Activated CD4-positive, alpha-beta memory T cell treated with anti-CD3 and anti-CD28 coated beads, Interleukin-2, amount 10 ng/mL, durations not matched to agents 7 days and 5 days (primary cell): ENCODE measurements at regions not wholly inside any gene's neighbourhood (a gene's known extent, or its start where the extent isn't known, plus 50 kb on each side); places are given as distances from the start of the nearest gene placed in this dataset.
"Not testable (repeated sequence)": the region's sequence is repeated elsewhere in the genome, so short reads cannot be mapped to it uniquely, and the experiment has no call there.

Experiments
- CTCF ChIA-PET: fragments of 350-600 bp; sonication (Branson Sonifier 250); formaldehyde crosslinking; loops from one replicate; lab custom pipeline; 2021; ENCODE audit warnings: antibody characterized with exemption, inconsistent platforms; lab: Charles Lee
- POLR2A ChIA-PET: fragments of 350-600 bp; sonication (Branson Sonifier 250); formaldehyde crosslinking; loops from one replicate; lab custom pipeline; 2021; ENCODE audit warnings: antibody characterized with exemption; lab: Charles Lee
- DNase-seq: peaks from one replicate; pipeline ENCODE4 v3.0.0-alpha.2; 2020
- H3K27ac Mint-ChIP-seq: one replicate; pipeline ENCODE4 v1.8.0; 2021; ENCODE audit warnings: mild to moderate bottlenecking, mixed read lengths
- H3K27me3 Mint-ChIP-seq: one replicate; pipeline ENCODE4 v1.8.0; 2021; ENCODE audit warnings: mixed read lengths
- H3K36me3 Mint-ChIP-seq: one replicate; pipeline ENCODE4 v1.8.0; 2021; ENCODE audit warnings: low read depth, mixed read lengths
- H3K4me1 Mint-ChIP-seq: one replicate; pipeline ENCODE4 v1.8.0; 2021; ENCODE audit warnings: mixed read lengths
- H3K4me3 Mint-ChIP-seq: one replicate; pipeline ENCODE4 v1.8.0; 2021; ENCODE audit warnings: mild to moderate bottlenecking, mixed read lengths
- H3K9me3 Mint-ChIP-seq: one replicate; pipeline ENCODE4 v1.8.0; 2021; ENCODE audit warnings: mixed read lengths

DNA sequence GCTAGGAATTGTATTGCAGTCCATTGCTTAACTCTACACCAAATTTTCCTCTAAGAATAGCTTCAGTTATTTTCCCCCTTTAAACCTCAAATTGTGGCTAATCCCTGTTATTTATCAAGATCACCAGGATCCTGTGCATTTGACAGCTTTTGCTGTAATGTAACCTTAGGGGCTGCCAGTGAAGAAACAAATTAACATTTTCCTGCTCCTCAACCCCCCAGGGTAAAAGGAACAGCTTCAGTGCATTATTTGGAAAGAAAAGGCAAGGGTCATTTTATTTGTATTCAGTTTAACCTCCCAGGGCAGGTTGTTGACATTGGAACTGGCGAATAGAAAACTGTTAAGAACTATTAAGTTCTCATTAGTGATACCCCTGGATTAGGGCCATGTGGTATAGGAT is 57.0 kb downstream of the PCDH20 start:
- H3K27ac Mint-ChIP-seq, result no peak overlapping the region
- H3K27me3 Mint-ChIP-seq, result no peaks in the 10 kb centered on the region
- no peaks in the 10 kb centered on the region for H3K36me3 Mint-ChIP-seq
- CTCF ChIA-PET, result no interaction called here
- H3K9me3 Mint-ChIP-seq, result peaks cover 6% of the 10 kb centered on the region
- H3K4me3 Mint-ChIP-seq, result no peak overlapping the region
- no peaks in the 10 kb centered on the region for H3K4me1 Mint-ChIP-seq
- DNase-seq, result no peak
- POLR2A ChIA-PET, result no interaction called here

DNA sequence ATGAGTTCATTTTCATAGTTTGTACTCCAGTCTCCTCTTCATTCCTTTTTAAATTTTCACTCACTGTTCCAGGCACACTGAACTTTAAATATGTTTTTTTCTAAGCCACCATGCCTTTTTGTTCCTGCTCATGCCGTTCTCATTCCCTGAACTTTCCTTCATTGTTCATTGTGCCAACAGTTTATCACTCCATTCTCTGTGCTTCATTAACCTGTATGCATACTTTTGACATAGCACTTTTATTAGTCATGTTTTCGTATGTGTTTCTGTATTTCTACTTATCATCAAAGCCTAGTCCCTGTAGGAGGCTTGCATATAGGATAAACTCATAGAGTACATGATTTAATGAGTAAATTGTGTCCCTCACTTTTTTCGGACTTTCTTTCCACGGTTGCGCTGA is 65.3 kb downstream of the PCDH20 start:
- DNase-seq, result no peak
- no peaks in the 10 kb centered on the region for H3K27me3 Mint-ChIP-seq
- H3K9me3 Mint-ChIP-seq, result peaks cover 6% of the 10 kb centered on the region
- H3K36me3 Mint-ChIP-seq, result no peaks in the 10 kb centered on the region
- H3K4me3 Mint-ChIP-seq, result no peak overlapping the region
- H3K27ac Mint-ChIP-seq, result no peak overlapping the region
- ChIA-PET POLR2A (no interaction called here), CTCF (no interaction called here)
- H3K4me1 Mint-ChIP-seq, result no peaks in the 10 kb centered on the region

DNA sequence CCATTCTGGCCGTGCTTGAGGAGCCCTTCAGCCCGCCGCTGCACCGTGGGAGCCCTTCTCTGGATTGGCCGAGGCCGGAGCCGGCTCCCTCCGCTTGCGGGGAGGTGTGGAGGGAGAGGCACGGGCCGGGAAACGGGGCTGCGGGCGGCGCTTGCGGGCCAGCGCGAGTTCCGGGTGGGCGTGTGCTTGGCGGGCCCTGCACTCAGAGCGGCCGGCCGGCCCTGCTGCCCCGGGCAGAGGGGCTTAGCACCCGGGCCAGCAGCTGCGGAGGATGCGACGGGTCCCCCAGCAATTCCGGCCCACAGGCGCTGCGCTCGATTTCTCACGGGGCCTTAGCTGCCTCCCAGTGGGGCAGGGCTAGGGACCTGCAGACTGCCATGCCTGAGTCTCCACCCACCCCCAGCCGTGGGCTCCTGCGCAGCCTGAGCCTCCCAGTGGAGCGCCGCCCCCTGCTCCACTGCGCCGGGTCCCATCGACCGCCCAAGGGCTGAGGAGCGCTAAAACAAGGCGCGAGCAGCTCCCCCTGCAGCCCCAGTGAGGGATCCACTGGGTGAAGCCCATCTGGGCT is 76.5 kb downstream of the PCDH20 start:
- H3K27ac Mint-ChIP-seq, result no peak overlapping the region
- H3K36me3 Mint-ChIP-seq, result no peaks in the 10 kb centered on the region
- H3K27me3 Mint-ChIP-seq, result no peaks in the 10 kb centered on the region
- ChIA-PET POLR2A (no interaction called here), CTCF (no interaction called here)
- H3K9me3 Mint-ChIP-seq, result peaks cover 5% of the 10 kb centered on the region
- H3K4me1 Mint-ChIP-seq, result no peaks in the 10 kb centered on the region
- DNase-seq, result no peak
- H3K4me3 Mint-ChIP-seq, result no peak overlapping the region

DNA sequence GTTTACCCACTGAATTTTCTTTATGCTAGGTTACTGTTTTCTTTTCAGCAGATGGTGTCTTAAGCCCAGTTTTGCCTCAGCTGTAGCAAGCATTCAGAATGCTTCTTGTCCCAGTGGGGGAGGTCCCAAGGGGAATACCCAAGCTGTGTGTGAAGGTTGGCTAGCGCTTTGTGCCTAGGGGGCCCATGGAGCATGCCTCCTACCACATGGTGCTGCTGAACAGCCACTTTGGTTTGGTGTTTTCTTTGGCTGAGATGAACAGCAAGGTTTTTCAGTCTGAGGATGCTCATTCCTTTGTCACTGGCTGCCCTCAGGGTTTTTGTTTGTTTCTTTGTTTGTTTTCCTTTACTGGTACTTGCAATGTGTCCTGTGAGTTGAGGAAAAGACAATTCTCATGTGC is 99.0 kb downstream of the PCDH20 start:
- CTCF ChIA-PET, result no interaction called here
- peaks cover 5% of the 10 kb centered on the region for H3K9me3 Mint-ChIP-seq
- H3K36me3 Mint-ChIP-seq, result no peaks in the 10 kb centered on the region
- no peak overlapping the region for H3K27ac Mint-ChIP-seq
- DNase-seq, result no peak
- H3K4me1 Mint-ChIP-seq, result no peaks in the 10 kb centered on the region
- no peak overlapping the region for H3K4me3 Mint-ChIP-seq
- POLR2A ChIA-PET, result no interaction called here
- H3K27me3 Mint-ChIP-seq, result no peaks in the 10 kb centered on the region

DNA sequence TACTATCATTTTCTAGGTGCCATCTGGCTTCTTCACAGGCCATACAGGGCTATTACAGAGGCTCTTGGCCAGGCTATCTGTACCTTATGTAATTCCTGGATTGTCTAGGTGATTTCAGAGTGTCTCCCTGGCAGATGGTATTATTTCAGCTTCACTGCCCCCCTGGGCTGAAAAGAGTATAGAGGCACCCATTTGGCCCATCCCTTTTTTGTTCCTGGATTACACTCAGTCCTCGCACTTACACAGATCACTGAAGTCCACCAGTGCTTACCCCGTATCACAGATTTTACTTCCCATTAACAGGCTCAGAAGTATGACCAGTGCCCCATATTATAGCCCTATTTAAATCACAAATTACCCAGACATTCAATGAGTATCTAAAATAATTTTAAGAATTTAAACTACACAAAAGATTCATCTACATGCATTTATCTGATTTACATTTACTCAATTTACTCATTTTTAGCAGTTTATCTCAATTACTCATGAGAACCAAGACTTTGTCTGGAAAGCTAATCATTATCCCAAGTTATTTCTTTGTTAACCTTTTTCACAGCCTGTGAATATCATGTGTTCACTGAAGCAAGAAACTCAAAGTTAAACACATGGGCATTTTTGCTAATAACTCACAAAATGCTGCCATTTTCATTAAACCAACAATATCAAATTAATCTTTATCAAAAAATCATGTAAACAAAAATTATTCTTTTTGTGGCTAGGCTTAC is 121.0 kb downstream of the PCDH20 start:
- Mint-ChIP-seq H3K27ac (no peak overlapping the region), H3K9me3 (peaks cover 4% of the 10 kb centered on the region), H3K4me3 (no peak overlapping the region), H3K27me3 (no peaks in the 10 kb centered on the region), H3K36me3 (no peaks in the 10 kb centered on the region), H3K4me1 (no peaks in the 10 kb centered on the region)
- CTCF ChIA-PET, result no interaction called here
- no peak for DNase-seq
- POLR2A ChIA-PET, result no interaction called here

DNA sequence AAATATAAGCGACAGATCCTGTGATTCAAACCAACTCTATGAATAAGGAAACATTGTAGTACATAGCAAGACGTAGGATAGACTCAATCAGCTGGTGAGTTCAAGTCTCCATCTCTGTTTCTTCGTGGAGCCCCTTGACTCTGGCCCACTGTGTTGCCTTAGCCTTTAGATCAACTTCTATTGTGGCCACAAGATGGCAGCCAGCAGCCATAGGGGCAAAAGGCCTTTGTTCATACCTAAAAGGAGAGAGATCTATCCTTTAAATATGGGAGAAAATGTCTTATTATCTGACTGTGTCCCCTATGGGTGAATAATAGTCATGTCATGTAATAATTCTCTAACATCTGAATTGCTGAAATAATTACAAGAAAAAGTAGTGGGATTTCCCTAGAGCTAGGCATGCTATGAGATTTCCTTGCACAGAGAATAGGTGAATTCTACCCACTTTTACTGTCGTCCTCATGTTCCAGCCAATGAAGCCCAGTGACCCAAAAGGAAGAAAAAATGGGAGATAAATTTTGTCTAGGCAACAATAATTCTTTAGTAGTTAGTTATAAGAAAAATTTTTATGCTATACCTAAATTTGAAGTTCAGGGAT is 129.4 kb downstream of the PCDH20 start:
- Mint-ChIP-seq H3K36me3 (no peaks in the 10 kb centered on the region), H3K27ac (no peak overlapping the region), H3K9me3 (peaks cover 2% of the 10 kb centered on the region), H3K4me3 (no peak overlapping the region), H3K4me1 (no peaks in the 10 kb centered on the region), H3K27me3 (no peaks in the 10 kb centered on the region)
- CTCF ChIA-PET, result no interaction called here
- no peak for DNase-seq
- POLR2A ChIA-PET, result no interaction called here

DNA sequence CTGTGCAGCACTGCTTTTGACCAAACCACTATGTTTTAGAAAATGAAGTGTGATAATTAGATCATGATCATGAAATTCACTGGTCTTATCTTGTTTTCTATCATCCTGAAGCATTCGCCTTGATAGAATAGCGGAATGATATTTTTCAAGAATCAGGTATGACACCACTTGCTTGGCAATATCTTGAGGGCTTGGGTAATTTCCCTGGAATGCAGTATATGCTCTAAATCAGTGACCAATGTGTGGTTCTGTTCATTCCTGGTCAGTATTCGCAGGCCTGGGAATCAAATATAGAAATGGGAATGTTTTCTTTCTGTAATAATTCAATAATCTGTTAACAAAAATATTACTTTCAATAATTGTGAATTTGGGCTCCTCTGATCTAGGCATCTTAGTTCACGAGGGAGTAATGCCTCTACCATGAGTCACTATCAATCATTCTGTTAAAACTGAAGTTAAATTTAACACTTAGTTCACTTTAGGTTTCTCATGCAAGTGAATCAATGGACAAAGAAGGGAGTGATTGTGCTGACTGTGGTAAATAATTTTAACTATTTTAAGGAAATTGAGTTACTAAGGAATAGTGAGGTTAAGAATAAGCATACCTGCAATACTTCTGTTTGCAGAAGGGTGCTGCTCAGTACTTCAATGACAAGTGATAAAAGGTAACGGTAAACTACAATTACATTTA is 137.9 kb downstream of the PCDH20 start:
- H3K4me1 Mint-ChIP-seq, result no peaks in the 10 kb centered on the region
- no peak overlapping the region for H3K27ac Mint-ChIP-seq
- POLR2A ChIA-PET, result no interaction called here
- H3K27me3 Mint-ChIP-seq, result no peaks in the 10 kb centered on the region
- no peaks in the 10 kb centered on the region for H3K36me3 Mint-ChIP-seq
- H3K4me3 Mint-ChIP-seq, result no peak overlapping the region
- CTCF ChIA-PET, result no interaction called here
- peaks cover 2% of the 10 kb centered on the region for H3K9me3 Mint-ChIP-seq
- no peak for DNase-seq

DNA sequence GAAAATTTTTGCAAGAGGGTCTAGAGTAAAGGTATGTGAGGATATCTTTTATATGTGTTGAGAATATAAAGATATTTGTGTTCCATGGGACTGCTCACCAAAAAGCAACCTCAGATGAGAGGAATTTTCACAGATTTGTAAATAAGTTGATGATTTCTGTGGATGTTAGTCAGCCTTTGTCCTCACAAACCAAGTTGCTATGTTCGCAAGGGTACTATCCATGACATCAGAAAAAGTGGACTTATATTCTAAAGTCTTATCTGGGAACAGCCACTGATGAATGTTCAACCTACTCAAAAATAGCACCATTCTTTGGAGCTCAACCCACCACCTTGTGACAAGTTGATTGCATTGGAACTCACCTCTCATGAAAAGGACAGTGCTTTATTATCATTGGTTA is 138.6 kb downstream of the PCDH20 start:
- POLR2A ChIA-PET, result no interaction called here
- Mint-ChIP-seq H3K27me3 (no peaks in the 10 kb centered on the region), H3K9me3 (peaks cover 4% of the 10 kb centered on the region), H3K4me3 (no peak overlapping the region), H3K4me1 (no peaks in the 10 kb centered on the region), H3K36me3 (no peaks in the 10 kb centered on the region), H3K27ac (no peak overlapping the region)
- CTCF ChIA-PET, result no interaction called here
- DNase-seq, result no peak

DNA sequence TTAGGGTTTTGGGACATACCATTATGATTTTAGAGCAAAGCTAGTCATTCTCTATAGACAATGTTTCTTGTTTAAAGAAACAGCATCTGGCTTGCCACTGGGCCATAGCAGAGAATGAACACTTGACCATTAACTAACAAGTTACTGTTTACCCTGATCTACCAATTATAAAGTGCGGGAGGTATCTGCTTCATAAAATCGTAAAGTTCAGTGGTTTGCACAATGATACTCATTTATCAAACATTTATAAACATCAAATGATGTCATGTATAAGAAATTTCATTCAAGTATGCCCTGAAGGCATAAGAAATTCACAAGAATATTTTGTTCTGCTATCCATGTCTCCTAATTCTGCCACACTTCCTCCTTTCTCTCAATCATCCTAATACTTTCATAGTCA is 139.2 kb downstream of the PCDH20 start:
- peaks cover 3% of the 10 kb centered on the region for H3K9me3 Mint-ChIP-seq
- ChIA-PET CTCF (no interaction called here), POLR2A (no interaction called here)
- no peak overlapping the region for H3K27ac Mint-ChIP-seq
- no peak overlapping the region for H3K4me3 Mint-ChIP-seq
- H3K36me3 Mint-ChIP-seq, result no peaks in the 10 kb centered on the region
- no peaks in the 10 kb centered on the region for H3K4me1 Mint-ChIP-seq
- H3K27me3 Mint-ChIP-seq, result no peaks in the 10 kb centered on the region
- no peak for DNase-seq

DNA sequence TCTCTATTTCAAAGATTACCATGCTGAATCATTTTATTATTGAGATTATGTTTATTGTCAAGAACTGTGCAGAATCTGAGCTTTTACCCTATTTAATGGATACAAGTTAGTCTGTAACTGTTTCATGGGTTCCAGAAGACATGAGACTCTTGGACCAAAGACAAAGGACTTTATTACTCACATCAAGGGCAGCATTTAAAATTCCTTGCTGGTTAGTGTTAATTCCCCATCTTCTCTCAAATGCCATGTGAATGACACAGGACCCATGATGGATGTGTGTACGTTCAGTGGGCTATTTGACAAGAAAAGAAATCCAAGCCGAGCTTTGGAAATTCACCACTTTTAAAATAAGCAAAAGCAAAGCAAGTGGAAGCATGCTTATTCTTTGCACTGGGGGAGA is 139.9 kb downstream of the PCDH20 start:
- ChIA-PET CTCF (no interaction called here), POLR2A (no interaction called here)
- no peak for DNase-seq
- H3K27ac Mint-ChIP-seq, result no peak overlapping the region
- H3K27me3 Mint-ChIP-seq, result no peaks in the 10 kb centered on the region
- no peaks in the 10 kb centered on the region for H3K36me3 Mint-ChIP-seq
- peaks cover 5% of the 10 kb centered on the region for H3K9me3 Mint-ChIP-seq
- H3K4me1 Mint-ChIP-seq, result no peaks in the 10 kb centered on the region
- H3K4me3 Mint-ChIP-seq, result no peak overlapping the region

DNA sequence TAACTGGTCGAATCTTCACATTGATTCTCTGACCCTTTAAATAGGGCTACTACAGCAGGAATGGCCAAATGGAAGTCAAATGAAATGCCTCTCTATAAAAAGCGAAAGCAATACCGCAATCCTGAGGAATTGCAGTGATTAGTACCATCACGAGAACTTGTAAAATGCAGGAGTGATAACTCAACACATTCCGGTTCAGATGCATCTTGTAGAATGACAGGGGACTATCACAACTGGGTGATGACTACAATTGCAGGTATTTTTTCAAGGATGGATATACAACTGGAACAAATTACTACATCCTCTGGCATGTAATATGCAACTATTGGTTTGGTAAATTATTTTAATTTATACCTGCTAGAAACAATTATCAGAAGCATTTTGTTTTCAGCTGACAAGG is 140.4 kb downstream of the PCDH20 start:
- ChIA-PET CTCF (no interaction called here), POLR2A (no interaction called here)
- no peaks in the 10 kb centered on the region for H3K4me1 Mint-ChIP-seq
- H3K27me3 Mint-ChIP-seq, result no peaks in the 10 kb centered on the region
- no peak overlapping the region for H3K4me3 Mint-ChIP-seq
- DNase-seq, result no peak
- no peak overlapping the region for H3K27ac Mint-ChIP-seq
- no peaks in the 10 kb centered on the region for H3K36me3 Mint-ChIP-seq
- H3K9me3 Mint-ChIP-seq, result peaks cover 10% of the 10 kb centered on the region

DNA sequence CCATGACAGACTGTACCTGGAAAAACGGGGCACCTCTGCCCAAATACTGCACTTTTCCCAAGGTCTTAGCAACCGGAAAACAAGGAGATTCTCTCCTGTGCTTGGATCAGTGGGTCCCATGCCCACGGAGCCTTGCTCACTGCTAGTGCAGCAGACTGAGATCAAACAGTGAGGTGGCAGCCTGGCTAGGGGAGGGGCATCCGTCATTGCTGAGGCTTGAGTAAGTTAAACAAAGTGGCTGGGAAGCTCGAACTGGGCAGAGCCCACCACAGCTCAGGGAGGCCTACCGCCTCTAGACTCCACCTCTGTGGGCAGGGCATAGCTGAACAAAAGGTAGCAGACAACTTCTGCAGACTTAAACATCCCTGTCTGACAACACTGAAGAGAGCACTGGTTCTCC is 148.8 kb downstream of the PCDH20 start:
- H3K4me3 Mint-ChIP-seq, H3K4me1 Mint-ChIP-seq, CTCF ChIA-PET, H3K36me3 Mint-ChIP-seq, DNase-seq, H3K27ac Mint-ChIP-seq, POLR2A ChIA-PET, H3K27me3 Mint-ChIP-seq: not testable (repeated sequence)
- H3K9me3 Mint-ChIP-seq, result peaks cover 19% of the 10 kb centered on the region

DNA sequence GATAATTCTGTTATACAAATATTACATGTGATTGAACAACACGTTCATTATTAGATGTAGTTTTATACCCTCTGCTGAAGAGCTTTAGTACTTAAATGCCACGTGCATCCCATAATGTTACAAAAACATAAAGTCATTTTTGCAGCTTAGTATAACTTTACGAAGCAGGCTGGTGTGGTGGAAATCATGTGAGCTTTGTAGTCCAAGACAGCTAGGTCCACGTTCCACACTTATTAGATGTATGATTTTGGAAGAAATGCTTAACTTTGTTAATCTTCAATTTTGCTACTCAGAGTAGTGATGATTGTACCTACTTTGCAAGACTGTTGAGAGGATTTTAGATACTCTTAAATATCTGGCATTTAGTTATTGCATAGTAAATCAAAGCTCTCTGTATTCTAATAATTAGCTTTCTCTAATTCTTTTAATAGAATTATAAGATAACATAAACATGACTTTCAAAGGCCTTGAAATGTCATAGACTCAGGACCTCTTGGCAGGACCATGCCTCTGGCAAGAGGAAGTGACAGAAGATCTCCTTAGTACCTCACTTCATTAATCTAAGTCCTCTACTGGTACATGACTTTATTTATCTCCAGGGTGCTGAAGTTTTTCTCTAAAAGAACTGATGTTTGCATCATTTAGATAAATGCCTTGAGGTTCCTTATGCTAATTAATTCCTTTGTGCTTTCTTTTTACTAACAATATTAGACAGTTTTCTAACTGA is 153.7 kb downstream of the PCDH20 start:
- CTCF ChIA-PET, result no interaction called here
- H3K36me3 Mint-ChIP-seq, result no peaks in the 10 kb centered on the region
- no peaks in the 10 kb centered on the region for H3K9me3 Mint-ChIP-seq
- no peak for DNase-seq
- POLR2A ChIA-PET, result no interaction called here
- no peak overlapping the region for H3K27ac Mint-ChIP-seq
- H3K27me3 Mint-ChIP-seq, result no peaks in the 10 kb centered on the region
- H3K4me3 Mint-ChIP-seq, result no peak overlapping the region
- no peaks in the 10 kb centered on the region for H3K4me1 Mint-ChIP-seq
